ENCODE measurements at regions not wholly inside any gene's neighbourhood (a gene's known extent, or its start where the extent isn't known, plus 50 kb on each side); places are given as distances from the start of the nearest gene placed in this dataset.

- no peak for DNase-seq
Observed at GRCh38 chr5:110324876-110325275, 401.6 kb downstream of the TMEM232 start.

GRCh38 chr5:110329955-110330525 is 396.4 kb downstream of the TMEM232 start:
- no peak for DNase-seq

GRCh38 chr5:110333384-110333783 is 393.1 kb downstream of the TMEM232 start:
- DNase-seq, result no peak

GRCh38 chr5:110335361-110336066 is 391.0 kb downstream of the TMEM232 start:
- DNase-seq, result no peak

- no peak for DNase-seq
Observed at GRCh38 chr5:110338341-110339083, 388.0 kb downstream of the TMEM232 start.

GRCh38 chr5:110339399-110339798 is 387.1 kb downstream of the TMEM232 start:
- DNase-seq, result no peak

GRCh38 chr5:110341836-110342235 is 384.6 kb downstream of the TMEM232 start:
- no peak for DNase-seq

- DNase-seq, result no peak
Observed at GRCh38 chr5:110342683-110343082, 383.8 kb downstream of the TMEM232 start.

GRCh38 chr5:110343616-110344015 is 382.9 kb downstream of the TMEM232 start:
- no peak for DNase-seq

GRCh38 chr5:110345623-110346022 is 380.8 kb downstream of the TMEM232 start:
- no peak for DNase-seq

- no peak for DNase-seq
Observed at GRCh38 chr5:110346893-110347358, 379.5 kb downstream of the TMEM232 start.

- no peak for DNase-seq
Observed at GRCh38 chr5:110347781-110348180, 378.7 kb downstream of the TMEM232 start.

GRCh38 chr5:110351430-110351829 is 375.0 kb downstream of the TMEM232 start:
- DNase-seq, result no peak

- DNase-seq, result no peak
Observed at GRCh38 chr5:110354311-110354710, 372.2 kb downstream of the TMEM232 start.

- no peak for DNase-seq
Observed at GRCh38 chr5:110354915-110355644, 371.4 kb downstream of the TMEM232 start.

GRCh38 chr5:110356677-110357076 is 369.8 kb downstream of the TMEM232 start:
- no peak for DNase-seq

GRCh38 chr5:110359221-110359620 is 367.2 kb downstream of the TMEM232 start:
- no peak for DNase-seq

GRCh38 chr5:110361471-110361870 is 365.0 kb downstream of the TMEM232 start:
- DNase-seq, result no peak

- DNase-seq, result no peak
Observed at GRCh38 chr5:110362261-110362660, 364.2 kb downstream of the TMEM232 start.

GRCh38 chr5:110366716-110367115 is 359.8 kb downstream of the TMEM232 start:
- no peak for DNase-seq
